ENCODE measurements at regions not wholly inside any gene's neighbourhood (a gene's known extent, or its start where the extent isn't known, plus 50 kb on each side); places are given as distances from the start of the nearest gene placed in this dataset.
A peak's percentile ranks its signal among the peaks of the same experiment; 100 is the strongest.
"Not testable (repeated sequence)": the region's sequence is repeated elsewhere in the genome, so short reads cannot be mapped to it uniquely, and the experiment has no call there.

DNA sequence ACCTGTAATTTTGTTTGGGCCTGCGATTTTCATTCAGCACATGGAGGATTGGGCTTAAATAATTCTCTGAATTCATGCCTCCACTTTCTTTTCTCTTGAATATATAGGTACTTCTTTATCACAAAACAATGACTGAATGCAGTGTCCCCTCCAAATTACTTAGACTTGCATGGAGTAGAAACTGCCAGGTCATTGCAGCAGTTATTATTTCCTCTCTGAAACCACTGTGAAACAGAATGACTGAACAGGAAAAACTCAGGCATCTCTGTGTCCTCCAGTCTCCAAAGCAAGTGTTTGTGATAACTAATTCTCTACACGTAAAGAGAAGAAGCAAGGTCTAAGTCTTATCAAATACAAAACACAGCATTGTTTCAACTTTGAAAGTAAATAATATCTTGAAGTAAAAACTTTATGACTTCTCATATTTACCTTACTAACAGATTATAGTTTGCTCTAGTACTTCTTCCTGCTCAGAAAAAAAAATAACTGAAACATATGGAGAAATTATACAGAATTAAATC lies 144.5 kb upstream of the DIAPH2 start:
- DNase-seq, result peak; percentile 47

DNA sequence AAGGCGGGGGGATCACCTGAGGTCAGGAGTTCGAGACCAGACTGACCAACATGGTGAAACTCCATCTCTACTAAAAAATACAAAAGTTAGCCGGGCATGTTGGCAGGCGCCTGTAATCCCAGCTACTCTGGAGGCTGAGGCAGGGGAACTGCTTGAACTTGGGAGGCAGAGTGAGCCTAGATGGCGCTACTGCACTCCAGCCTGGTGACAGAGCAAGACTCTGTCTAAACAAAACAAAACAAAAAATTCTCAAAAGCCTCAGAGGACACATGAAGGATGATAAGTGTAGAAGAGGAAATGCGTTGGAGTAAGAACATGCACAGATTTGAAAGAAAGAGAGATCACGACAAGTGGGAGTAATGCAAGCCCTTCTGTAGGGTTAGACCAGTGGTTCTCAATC lies 138.4 kb upstream of the DIAPH2 start:
- DNase-seq, result not testable (repeated sequence)

DNA sequence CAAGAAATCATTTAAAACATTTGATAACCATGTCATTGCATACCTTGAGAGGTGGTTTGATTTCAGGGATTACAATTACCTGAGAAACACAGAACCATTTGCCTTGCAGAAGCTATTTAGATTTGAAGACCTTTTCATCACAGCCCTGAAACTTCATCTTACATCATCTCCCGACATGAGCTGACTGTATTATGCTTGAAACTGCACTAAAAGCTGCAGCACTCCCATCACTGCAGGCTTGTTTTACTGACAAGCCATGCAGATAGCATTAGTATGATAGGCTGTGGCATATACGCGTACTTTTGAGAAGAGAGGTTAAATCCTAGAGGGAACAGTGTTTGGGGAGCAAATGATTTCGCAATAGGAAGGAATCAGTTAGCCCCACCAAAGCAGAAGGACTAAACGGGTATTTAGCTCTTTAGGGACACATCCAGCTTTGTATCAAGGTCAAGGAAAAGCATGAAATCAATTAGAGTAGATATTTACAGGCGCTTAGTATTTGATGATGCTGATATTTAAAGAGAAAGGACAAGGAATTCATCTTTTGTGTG lies 133.2 kb upstream of the DIAPH2 start:
- no peak for DNase-seq

DNA sequence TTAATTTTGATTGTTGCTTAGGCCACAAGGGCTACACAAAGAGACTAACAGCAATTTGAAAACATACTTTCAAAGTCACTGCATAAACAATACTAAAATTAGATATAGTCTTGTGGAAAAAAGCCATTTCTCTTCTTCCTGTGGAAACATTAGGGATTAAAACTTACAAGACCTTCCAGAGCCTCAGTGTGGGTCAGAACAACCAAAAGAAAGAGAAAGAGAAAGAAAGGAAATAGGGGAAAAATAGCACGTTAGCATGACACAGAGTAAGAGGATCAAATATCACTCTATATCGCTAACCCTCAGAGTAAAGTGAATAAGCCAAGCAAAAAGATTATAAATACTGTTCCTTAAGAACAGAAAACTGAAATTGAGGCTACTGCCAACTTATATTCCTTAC lies 127.8 kb upstream of the DIAPH2 start:
- DNase-seq, result no peak

DNA sequence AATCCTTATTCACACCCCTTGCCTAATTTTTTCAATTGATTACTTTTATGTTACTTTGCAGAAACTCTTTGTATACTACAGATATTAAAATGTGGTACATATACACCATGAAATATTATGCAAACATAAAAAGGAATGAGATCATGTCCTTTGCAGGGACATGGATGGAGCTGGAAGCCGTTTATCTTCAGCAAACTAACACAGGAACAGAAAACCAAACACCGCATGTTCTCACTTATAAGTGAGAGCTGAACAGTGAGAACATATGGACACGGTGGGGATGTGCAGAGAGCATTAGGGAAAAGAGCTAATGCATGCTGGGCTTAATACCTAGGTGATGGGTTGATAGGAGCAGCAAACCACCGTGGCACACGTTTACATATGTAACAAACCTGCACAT lies 123.5 kb upstream of the DIAPH2 start:
- DNase-seq, result not testable (repeated sequence)

DNA sequence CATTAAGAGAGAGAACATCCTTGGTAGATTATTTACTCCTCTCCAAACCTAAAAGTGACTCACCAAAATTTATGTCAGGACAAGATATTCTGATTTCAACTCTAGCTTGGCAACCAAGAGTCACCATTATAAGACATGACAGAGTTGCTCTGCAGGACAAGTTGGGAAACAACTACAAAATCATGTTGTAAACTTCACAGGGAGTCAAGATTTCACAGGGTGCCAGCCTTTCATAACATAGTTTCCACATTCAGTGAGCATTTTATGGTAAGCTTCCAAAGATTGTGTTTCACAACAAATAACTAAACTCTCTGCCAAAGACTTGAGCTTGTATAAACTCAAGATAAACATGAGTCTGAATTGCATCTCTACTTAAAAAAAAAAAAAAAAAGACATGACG lies 121.0 kb upstream of the DIAPH2 start:
- no peak for DNase-seq

DNA sequence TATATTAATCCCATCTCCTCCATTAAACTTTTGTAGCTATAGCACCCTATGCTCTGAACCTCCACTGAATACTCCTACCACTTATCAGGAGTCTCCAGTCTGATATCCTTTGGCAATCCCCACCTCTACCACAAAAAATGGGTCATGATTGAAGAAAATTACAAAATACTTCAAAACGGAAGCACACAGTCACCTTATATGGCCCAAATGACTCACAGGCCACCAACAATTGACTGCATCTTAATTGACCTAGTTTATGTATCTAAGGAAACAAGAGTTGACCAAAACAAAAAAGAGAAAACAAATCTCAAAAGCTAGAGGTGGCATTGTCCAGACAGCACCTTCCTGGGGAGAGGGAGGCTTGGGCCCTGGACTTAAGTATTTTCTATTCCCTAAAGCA lies 120.0 kb upstream of the DIAPH2 start:
- no peak for DNase-seq

DNA sequence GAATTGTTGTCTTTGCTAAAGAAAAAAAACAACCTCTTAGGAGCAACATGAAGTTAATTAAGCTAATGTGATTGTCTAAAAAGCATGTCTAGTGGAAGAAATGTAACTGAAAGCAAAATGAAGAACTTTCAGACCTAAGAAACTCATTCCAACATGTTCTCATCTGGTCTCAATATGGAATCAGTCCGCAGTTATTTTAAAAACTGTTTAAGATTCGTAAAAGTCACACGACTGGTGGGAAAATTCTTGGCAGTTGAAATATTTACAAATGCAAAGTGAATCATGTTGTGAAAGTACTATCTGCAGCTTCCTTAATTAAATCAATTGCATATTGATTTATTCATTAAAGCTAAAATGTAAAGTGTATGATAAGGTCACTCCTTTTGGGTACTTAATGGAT lies 117.8 kb upstream of the DIAPH2 start:
- no peak for DNase-seq

DNA sequence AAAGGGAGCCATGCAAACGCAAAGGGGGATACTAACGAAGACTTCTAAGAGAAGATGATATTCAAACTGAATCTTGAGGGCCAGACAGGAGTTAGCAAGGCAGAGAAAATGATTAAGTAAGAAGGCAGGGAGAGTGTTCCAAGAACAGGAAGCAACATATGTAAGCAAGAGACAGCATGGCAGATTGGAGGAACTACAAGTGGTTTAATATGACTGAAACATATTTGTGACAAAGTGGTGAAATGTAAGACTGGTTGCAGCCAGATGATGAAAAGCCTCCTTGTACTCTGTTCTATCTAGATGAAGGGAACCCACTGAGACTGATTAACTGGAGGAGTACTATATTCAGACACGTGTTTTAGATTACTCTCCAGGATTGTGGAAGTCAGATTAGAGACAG lies 116.6 kb upstream of the DIAPH2 start:
- DNase-seq, result peak; percentile 68

DNA sequence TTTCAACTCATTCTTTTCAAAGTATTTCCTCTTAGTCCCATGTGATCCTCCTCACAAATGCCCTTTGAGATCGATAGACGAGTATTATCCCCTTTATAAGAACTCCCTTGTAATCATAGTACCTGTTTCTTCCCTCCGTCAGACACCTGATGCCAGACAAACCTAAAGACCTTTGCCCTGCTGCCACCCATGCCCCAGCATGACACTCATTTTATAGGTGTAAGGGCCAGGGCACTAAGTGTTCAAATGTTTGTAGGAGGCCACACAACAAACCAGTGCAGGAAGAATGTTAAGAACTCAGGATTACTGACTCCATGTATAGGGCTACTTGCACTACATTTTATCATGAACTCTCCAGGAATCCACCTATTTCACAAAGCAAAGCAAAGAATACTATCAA lies 115.6 kb upstream of the DIAPH2 start:
- DNase-seq, result no peak

DNA sequence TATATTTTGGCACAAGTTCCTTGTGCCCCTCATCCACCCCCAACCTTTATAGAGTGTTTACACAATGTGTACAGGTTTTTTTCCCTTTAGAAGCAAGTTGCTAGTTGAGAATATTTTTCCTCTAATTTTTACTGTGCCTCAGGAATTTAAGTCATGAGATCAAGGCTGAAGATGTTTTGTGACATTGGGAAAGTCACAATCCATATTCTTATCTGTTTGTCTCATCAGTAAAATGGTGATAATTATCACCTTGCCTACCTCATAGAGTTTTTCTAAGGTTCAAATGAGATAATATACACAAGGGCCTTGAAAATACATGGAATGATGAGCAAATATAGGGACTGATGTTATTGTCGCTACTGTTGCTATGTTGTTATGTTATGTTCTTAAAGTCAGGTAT lies 109.6 kb upstream of the DIAPH2 start:
- DNase-seq, result no peak

DNA sequence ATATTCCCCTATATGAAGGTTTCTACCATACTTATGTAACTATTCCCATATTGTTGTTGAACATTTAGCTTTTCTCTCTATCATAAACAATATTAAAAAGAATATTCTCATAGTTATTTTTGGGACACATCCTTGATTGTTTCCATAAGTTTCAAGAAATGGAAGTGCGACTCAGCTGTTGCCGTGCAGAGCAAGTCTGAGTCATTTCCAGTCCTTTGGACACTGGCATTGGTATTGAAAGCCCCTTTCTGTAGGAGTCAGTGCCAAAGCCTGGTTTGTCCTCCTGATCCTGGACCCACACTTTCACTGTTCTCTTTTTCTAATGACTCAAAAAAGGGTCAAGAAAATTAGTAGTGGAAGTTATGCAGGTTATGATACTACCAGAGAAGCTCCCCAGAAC lies 108.3 kb upstream of the DIAPH2 start:
- peak; percentile 2 for DNase-seq

DNA sequence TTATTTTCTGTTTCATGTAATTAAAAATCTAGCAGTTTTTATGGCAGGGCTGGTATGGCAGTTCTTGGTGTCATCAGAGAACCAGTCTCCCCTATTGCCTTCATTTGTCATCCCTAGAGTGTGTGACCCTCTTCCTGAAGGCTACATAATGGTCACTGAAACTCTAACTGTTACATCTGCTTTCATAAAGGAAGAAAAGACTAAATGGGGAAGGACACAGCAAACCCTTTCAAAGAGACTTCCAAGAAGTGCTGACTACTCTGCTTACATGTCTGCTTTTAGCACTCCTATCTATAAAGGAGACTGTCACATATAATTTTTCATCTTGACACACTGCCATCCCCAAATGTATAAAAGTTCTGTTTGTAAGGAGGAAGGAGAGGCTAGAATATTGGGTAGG lies 105.9 kb upstream of the DIAPH2 start:
- DNase-seq, result peak; percentile 67

DNA sequence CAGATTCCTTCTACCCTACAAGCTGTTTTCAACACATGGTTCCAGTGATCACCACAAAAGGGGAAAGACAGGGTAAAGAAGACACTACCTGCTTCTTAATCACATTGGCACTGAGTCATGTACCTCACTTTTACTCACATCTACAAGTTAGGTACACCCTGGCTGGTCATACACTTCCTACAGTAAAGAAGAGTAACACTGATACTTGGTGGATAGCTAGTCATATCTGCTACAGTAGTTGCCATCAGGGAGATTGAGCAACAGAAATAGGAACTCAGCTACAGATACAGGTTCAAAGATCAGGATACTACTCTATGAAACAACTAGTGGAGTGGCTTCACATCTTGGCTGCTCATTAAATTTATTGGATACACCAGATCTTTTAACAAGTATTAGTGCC lies 105.4 kb upstream of the DIAPH2 start:
- DNase-seq, result peak; percentile 22

DNA sequence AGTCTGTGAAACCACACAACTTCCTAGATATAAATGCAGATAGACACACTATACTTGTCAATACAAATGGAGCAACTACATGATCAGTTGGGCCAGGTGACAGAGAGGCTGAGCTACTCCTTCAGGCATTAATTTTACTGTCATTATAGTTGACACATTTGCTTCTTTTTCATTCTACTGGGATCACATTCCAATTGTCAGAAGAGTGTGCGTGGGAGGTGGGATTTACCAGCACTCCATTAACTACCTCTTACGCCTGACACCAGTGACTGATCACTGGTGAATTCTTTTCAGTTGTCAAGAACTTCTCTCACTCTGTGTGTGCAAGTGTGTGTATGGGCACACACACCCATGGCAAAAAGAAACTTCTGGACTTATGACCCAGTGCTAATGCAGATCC lies 94.2 kb upstream of the DIAPH2 start:
- DNase-seq, result no peak

DNA sequence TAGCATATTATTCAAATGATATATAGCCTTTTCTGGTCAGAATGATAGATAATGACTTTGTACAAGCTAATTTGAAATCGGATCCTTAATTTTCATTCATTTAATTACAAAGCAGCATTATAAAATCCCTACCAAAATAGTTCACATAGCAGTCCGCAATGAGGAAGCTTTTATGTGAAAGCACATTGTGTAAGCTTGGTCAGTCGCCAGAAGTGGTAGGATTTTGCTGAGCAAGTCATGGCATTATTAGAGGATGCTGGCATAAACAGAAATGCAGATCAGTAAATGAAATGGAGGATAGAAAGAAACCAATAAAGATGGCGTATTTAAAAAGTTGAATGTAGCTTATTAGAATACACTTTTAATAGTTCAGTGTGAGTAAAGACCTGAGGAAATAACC lies 93.2 kb upstream of the DIAPH2 start:
- DNase-seq, result no peak

DNA sequence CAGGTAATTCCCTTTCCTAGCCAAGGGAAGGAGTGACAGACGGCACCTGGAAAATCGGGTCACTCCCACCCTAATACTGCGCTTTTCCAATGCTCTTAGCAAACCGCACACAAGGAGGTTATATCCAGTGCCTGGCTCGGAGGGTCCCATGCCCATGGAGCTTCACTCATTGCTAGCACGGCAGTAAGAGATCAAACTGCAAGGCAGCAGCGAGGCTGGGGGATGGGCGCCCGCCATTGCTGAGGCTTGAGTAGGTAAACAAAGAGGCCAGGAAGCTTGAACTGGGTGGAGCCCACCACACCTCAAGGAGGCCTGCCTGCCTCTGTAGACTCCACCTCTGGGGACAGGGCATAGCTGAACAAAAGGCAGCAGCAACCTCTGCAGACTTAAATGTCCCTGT lies 86.8 kb upstream of the DIAPH2 start:
- DNase-seq, result not testable (repeated sequence)

DNA sequence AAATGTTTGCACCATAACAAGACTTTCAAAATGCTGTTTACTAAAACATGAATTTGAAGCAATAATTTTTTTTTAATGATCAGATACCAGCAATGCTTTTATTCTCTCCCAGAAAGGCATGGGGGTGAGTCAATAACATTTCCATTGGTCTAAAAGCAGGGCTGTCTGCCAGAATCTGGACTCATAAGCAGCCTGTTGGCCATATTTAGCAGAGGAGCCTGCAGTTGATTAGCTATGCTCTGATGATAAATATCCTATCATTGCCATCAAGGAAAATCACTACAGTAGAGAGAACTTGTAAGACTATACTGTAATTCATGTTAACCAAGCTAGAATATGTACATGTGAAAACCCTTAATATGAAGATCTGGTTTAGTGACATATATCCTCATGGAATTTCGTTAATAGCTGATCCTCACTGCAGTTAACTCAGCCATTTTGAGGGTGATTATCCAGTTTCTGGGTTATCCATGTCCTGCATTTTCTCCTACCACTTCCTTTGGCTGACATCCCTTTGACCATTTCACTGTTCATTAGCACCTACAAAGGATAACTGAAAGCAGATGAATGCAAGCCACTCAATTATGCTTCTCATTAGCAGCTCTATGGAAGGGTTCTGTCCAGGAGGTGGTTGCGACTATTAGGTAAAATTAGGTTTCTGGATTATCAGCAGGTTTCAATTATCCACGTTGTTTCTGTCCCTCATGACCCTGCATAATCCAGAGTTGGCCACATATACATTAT lies 72.9 kb upstream of the DIAPH2 start:
- DNase-seq, result no peak

DNA sequence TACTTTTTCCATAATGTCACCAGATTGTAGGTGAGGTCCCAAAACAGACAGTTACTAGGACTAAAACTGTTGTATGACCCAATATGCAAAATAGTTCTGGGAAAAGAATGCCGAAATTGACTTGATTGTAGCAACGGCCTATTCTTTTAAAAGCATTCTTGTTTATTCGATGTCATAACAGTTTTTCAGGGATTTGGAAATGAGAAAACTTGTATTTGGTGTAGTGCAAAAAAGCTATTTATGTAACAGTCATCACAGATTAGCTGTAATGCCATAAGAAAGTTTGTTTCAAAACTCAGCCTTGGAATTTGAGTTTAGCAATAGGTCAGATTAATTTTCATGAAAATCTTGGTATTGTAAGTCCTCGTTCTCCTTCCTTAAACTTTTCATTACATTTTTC lies 69.2 kb upstream of the DIAPH2 start:
- DNase-seq, result no peak

DNA sequence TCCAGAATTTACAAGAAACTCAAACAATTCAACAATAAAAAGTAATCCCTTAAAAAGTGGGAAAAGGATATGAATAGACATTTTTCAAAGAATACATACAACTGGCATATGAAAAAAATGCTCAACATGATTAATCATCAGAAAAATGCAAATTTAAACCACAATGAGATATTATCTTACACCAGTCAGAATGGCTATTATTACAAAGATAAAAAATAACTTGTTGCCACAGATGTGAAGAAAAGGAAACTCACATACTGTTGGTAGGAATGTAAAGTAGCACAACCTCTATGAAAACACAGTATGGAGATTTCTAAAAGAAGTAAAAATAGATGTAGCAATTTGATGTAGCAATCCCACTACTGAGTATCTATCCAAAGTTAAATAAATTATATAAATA lies 65.1 kb upstream of the DIAPH2 start:
- DNase-seq, result no peak

DNA sequence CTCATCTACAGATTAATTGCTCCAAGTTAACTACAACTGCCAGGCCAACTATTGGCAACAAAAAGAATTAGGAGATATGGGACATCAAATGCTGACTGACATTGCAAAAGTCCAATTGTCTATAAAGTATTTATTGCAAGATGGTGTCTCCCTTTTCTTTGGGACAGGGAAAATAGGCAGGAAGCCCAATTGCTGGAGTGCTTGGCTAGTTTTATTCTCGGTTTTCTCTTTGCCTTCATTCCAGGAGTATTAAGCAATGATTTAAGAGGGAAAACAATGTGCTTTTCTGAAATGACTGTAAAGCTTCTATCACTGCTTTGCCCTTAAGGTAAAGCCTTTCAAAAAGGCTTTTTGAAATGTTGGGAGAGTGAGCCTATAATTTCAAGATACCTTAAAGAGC lies 62.8 kb upstream of the DIAPH2 start:
- no peak for DNase-seq

Measured in MV-4-11 (cell line).